CD4-positive, alpha-beta T cell (primary cell): ENCODE measurements at regions not wholly inside any gene's neighbourhood (a gene's known extent, or its start where the extent isn't known, plus 50 kb on each side); places are given as distances from the start of the nearest gene placed in this dataset.

Source experiments
- ATAC-seq: fragments of 200-7000 bp; cut with Tn5 transposase; one replicate; pipeline ENCODE4 v1.10.0; 2022; ENCODE audit warnings: mild to moderate bottlenecking; ENCODE audit not compliant: poor library complexity
- CTCF ChIA-PET: fragments of 350-600 bp; sonication (Branson Sonifier 250); formaldehyde crosslinking; loops from one replicate; lab custom pipeline; 2021; ENCODE audit warnings: antibody characterized with exemption, inconsistent platforms; lab: Charles Lee
- POLR2A ChIA-PET: fragments of 350-600 bp; sonication (Branson Sonifier 250); formaldehyde crosslinking; loops from one replicate; lab custom pipeline; 2021; ENCODE audit warnings: antibody characterized with exemption, inconsistent platforms; lab: Charles Lee
- DNase-seq, 14 experiments: peaks; one replicate each; pipeline ENCODE4 v3.0.0-alpha.2; 2013 to 2020; ENCODE audit warnings: mixed read lengths in 2 of 14
- H3K27ac ChIP-seq, 2 donors: one replicate each; pipeline versions ENCODE4 v1.5.1 to v1.7.0; 2013; ENCODE audit warnings: low read length in 2 of 2, low read depth in 1 of 2, mild to moderate bottlenecking in 1 of 2
- H3K27me3 ChIP-seq, 2 experiments: 1 replicate in 1 of 2; 2 replicates in 1 of 2; pipeline versions ENCODE4 v1.6.1 to v1.7.0; 2013; ENCODE audit warnings: low read length in 2 of 2, control low read depth in 1 of 2, mild to moderate bottlenecking in 1 of 2, moderate library complexity in 1 of 2; ENCODE audit not compliant: insufficient read depth in 2 of 2, control insufficient read depth in 1 of 2
- H3K36me3 ChIP-seq: one replicate; pipeline ENCODE4 v1.6.1; 2013; ENCODE audit warnings: low read length, control low read depth; ENCODE audit not compliant: insufficient read depth
- H3K4me1 ChIP-seq: one replicate; pipeline ENCODE4 v1.6.1; 2013; ENCODE audit warnings: low read length, control low read depth; ENCODE audit not compliant: insufficient read depth
- H3K4me3 ChIP-seq: one replicate; pipeline ENCODE4 v1.5.1; 2013; ENCODE audit warnings: mild to moderate bottlenecking, low read length, moderate library complexity
- H3K9me3 ChIP-seq, 2 experiments: 1 replicate in 1 of 2; 2 replicates in 1 of 2; pipeline versions ENCODE4 v1.6.1 to v1.7.0; 2013; ENCODE audit warnings: low read length in 2 of 2, mild to moderate bottlenecking in 2 of 2, control low read depth in 1 of 2, moderate library complexity in 1 of 2; ENCODE audit not compliant: control insufficient read depth in 1 of 2, insufficient read depth in 1 of 2
- H3K27ac Mint-ChIP-seq: one replicate; pipeline ENCODE4 v1.8.0; 2020; ENCODE audit warnings: mixed read lengths
- H3K27me3 Mint-ChIP-seq: one replicate; pipeline ENCODE4 v1.8.0; 2021; ENCODE audit warnings: mixed read lengths
- H3K36me3 Mint-ChIP-seq: one replicate; pipeline ENCODE4 v1.8.0; 2021; ENCODE audit warnings: low read depth, mixed read lengths
- H3K4me1 Mint-ChIP-seq: one replicate; pipeline ENCODE4 v1.8.0; 2021; ENCODE audit warnings: low read depth, mixed read lengths
- H3K4me3 Mint-ChIP-seq: one replicate; pipeline ENCODE4 v1.8.0; 2020; ENCODE audit warnings: mild to moderate bottlenecking, mixed read lengths
- H3K9me3 Mint-ChIP-seq: one replicate; pipeline ENCODE4 v1.8.0; 2020; ENCODE audit warnings: mixed read lengths
- CTCF ChIP-seq: fragments of 200-600 bp; IDR thresholded peaks from one replicate; pipeline ENCODE4 v1.8.0; 2022; ENCODE audit warnings: antibody characterized with exemption, mild to moderate bottlenecking
- intact Hi-C, 2 experiments: fragments of 100-400 bp; cut with DNase I in 1 of 2; cut with micrococcal nuclease in 1 of 2; formaldehyde crosslinking; loops; one replicate each; pipeline versions ENCODE4 v1.15.1 to v1.9.0; 2023 to 2025; cut with DNase I, micrococcal nuclease

GRCh38 chr6:112459758-112460304 is 112.7 kb downstream of the RFPL4B start:
- Histone ChIP-seq H3K27me3 (no peaks in the 10 kb centered on the region), H3K36me3 (no peaks in the 10 kb centered on the region), H3K27ac (no peak overlapping the region), H3K4me1 (no peaks in the 10 kb centered on the region), H3K9me3 (no peaks in the 10 kb centered on the region), H3K4me3 (no peak overlapping the region)
- H3K4me1 Mint-ChIP-seq = no peaks in the 10 kb centered on the region
- H3K27me3 Mint-ChIP-seq = peaks cover 14% of the 10 kb centered on the region
- POLR2A ChIA-PET = no interaction called here
- H3K36me3 Mint-ChIP-seq = no peaks in the 10 kb centered on the region
- DNase-seq (no peak), ATAC-seq (no peak)
- H3K27ac Mint-ChIP-seq = no peak overlapping the region
- TF ChIP-seq CTCF = no peak
- intact Hi-C loops = no loop called here
- H3K4me3 Mint-ChIP-seq = no peak overlapping the region
- CTCF ChIA-PET = no interaction called here
- H3K9me3 Mint-ChIP-seq = no peaks in the 10 kb centered on the region

DNA sequence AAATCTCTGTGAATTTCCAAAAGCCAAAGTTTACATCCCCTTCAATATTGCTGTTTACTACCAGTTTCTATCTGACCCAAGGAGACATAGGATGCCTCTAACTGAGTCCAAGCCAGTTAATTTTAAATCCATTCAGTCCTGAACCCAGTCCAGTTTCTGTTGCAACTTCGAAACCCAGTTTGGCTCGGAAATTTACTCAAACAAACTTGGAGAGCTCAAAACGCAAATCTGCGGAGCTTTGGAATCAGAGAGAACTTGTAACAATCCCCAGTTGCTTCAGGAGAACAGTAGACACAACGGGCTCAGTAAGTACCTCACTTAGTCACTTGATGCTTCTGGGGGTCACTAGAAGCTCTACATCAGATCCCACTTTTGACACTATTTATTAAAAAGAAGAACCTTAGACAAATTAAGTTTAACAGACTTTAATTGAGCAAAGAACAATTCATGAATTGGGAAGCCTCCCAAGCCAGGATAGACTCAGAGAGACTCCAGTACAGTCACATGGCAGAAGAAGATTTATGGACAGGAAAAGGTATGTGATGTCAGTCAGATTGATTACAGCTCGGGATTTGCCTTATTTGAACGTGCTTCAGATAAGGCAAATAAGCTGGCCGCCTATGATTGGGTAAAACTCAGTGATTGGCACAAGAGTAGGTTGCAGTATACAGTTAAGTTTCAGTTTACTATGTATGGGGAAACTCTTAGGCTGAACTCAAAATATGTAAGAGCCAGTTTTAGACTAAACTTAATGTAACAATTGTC is 118.0 kb downstream of the RFPL4B start:
- H3K27me3 Mint-ChIP-seq = no peaks in the 10 kb centered on the region
- H3K36me3 Mint-ChIP-seq = no peaks in the 10 kb centered on the region
- Histone ChIP-seq H3K27ac (no peak overlapping the region), H3K9me3 (no peaks in the 10 kb centered on the region), H3K36me3 (no peaks in the 10 kb centered on the region), H3K4me3 (no peak overlapping the region), H3K4me1 (no peaks in the 10 kb centered on the region), H3K27me3 (no peaks in the 10 kb centered on the region)
- H3K9me3 Mint-ChIP-seq = no peaks in the 10 kb centered on the region
- H3K4me3 Mint-ChIP-seq = no peak overlapping the region
- ChIA-PET POLR2A (no interaction called here), CTCF (interaction anchor here (0.8 kb wide), 1 partner anchor 9 kb away, joined by 3 read pairs; no protein-coding TSS in a partner anchor)
- TF ChIP-seq CTCF = no peak
- intact Hi-C loops = no loop called here
- DNase-seq (no peak), ATAC-seq (no peak)
- H3K4me1 Mint-ChIP-seq = no peaks in the 10 kb centered on the region
- no peak overlapping the region for H3K27ac Mint-ChIP-seq

- Histone ChIP-seq H3K9me3 (no peaks in the 10 kb centered on the region), H3K27me3 (no peaks in the 10 kb centered on the region), H3K36me3 (no peaks in the 10 kb centered on the region), H3K4me3 (no peak overlapping the region), H3K27ac (no peak overlapping the region), H3K4me1 (no peaks in the 10 kb centered on the region)
- ATAC-seq = no peak
- Mint-ChIP-seq H3K27ac (no peak overlapping the region), H3K4me1 (no peaks in the 10 kb centered on the region), H3K36me3 (no peaks in the 10 kb centered on the region), H3K9me3 (no peaks in the 10 kb centered on the region), H3K4me3 (no peak overlapping the region), H3K27me3 (no peaks in the 10 kb centered on the region)
- DNase-seq = no peak
- ChIA-PET POLR2A (no interaction called here), CTCF (no interaction called here)
- TF ChIP-seq CTCF = no peak
- intact Hi-C loops = no loop called here
Observed at GRCh38 chr6:112466373-112467151, 119.4 kb downstream of the RFPL4B start.
